HG03039 (cell line): ENCODE measurements at regions not wholly inside any gene's neighbourhood (a gene's known extent, or its start where the extent isn't known, plus 50 kb on each side); places are given as distances from the start of the nearest gene placed in this dataset.

Experiments
- ATAC-seq: cut with Tn5 transposase; IDR thresholded peaks from one replicate; pipeline ENCODE4 v1.9.1; 2021; ENCODE audit warnings: mild to moderate bottlenecking, moderate library complexity; ENCODE audit not compliant: unreplicated experiment

GRCh38 chr5:133882389-133882695 lies 86.1 kb downstream of the C5orf15 start:
- ATAC-seq = no peak

DNA sequence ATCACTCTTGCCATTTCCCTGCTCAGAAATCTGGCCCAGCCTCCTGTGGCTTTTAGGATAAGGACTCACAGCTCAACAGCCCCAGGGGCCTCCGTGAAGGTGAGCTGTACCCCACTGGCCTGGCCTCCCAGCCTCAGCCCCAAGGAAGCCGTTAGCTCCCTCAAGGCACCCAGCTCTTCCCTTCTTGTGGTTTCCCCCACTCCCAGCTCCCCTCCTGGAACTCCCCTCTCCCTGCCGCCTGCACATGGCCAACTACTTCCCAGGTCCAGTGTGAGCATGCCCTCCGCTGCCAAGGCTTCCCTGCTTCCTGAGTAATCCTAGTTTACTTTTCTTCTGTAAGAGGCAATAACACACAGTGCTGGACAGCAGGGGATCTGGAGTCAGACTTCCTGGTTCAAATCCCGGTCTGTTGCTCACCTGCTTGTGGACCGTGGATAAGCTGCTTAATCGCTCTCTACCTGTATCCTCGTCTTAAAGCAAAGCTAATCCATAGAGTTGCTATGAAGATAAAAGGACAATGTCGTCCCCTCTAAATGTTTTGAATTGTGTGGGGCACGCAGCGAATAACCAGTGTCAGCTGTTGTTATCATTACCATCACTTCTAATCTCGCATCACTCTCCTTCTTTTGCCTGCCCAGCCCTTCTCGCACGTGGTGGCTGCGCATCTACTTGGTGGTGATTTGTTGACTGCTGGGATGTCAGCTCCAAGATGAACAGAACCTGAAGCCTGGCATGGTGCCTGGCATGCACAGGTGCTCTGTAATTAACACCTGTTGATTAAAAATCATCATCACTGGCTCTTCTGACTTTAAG lies 86.6 kb downstream of the C5orf15 start:
- no peak for ATAC-seq

GRCh38 chr5:133878236-133878555 lies 90.2 kb downstream of the C5orf15 start:
- no peak for ATAC-seq

DNA sequence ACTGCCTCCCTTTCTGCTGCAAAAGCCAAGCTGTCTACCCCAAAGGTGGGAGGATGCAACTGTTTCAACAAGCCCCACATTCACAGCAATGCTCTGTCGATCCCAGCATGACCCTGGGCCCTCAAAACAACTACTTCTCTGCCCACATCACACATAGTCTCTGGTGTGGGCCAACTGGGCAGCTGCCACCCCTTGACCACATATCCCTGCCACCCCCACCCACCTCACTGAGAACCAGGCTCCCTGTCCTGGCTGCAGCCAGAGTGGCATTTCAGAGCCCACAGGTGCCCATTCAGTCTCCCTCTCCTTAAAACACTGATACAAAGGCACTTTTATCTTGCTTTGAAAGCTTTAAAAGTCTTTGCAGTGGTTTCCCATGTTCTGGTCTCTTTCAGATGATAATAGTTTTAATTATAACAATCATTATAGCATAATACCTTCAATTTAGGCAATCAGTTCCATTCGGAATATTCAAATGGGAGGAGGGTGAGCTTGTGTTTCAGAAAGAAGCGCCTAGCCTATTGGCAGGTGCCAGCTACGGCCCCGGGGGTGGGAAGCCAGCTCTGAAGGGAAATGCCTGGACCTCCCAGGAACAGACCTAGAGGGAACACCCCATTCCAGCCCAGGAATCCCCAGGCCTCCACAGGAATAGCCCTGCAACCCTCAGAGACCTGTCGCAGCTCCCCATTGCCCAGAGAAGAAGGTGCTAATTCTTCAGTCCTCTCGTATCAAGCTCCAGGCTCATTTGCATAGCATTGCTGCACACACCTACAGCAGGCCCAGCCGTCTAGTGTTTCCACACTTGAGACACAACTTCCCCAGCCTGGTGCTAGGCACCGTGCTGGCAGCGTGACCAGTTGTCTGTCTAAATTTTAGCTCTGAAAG lies 90.8 kb downstream of the C5orf15 start:
- no peak for ATAC-seq

- no peak for ATAC-seq
These were observed 92.2 kb downstream of the C5orf15 start for GRCh38 chr5:133876266-133876665.

DNA sequence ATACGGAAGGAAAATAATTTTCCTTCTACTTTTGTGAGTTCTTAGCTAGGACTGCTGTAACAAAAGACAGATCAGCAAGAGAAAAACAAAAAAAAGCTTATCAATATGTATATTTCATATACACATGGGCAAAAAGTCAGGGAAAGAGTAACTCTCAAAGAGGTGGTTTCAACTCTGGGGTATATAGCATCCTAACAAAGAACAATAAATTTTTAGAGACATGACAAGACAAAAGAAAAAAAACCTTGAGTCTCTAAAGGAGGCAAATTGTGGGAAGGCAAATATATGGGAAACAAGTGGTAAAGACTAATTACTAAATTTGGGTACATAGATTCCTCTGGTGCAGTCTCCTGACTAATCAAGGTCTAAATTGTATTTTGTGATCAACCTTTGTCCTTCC lies 93.2 kb downstream of the C5orf15 start:
- ATAC-seq = no peak

DNA sequence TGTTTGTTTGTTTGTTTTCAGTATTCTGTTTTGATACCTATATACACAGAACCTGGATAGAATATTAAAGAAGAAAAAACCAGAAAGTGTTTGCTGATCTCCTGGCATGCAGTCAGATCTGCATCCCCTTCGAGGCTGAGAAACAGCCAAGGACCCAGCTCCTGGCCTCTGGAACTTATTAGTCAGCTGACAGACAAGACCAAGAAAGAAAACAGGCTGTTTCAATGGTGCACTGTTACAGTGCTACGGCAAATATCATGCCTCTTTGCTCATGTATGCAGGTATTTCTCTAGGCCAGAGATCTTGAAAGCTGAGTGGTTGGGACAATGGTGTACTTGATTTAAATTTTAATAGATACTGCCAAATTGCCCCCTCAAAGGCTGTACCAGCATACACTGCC lies 95.0 kb downstream of the C5orf15 start:
- ATAC-seq = no peak

DNA sequence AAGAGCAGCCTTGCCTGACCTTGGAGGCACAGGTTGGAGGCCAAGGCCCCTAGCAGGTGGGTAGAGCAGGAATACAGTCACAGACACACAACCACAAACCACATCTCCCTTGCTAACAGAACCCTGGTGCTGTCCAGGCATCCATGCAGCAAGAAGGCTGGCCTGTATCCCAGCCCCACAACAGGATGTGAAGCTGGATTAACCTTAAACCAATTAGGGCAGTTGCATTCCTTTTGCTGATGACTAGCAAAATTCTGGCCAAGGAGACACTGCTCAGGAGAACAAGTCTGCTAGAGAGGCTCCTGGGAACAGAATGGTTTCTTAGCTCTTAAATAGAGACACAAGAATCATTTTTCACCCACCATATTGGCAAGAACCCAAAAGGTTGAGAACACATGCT lies 97.8 kb downstream of the C5orf15 start:
- ATAC-seq = no peak

DNA sequence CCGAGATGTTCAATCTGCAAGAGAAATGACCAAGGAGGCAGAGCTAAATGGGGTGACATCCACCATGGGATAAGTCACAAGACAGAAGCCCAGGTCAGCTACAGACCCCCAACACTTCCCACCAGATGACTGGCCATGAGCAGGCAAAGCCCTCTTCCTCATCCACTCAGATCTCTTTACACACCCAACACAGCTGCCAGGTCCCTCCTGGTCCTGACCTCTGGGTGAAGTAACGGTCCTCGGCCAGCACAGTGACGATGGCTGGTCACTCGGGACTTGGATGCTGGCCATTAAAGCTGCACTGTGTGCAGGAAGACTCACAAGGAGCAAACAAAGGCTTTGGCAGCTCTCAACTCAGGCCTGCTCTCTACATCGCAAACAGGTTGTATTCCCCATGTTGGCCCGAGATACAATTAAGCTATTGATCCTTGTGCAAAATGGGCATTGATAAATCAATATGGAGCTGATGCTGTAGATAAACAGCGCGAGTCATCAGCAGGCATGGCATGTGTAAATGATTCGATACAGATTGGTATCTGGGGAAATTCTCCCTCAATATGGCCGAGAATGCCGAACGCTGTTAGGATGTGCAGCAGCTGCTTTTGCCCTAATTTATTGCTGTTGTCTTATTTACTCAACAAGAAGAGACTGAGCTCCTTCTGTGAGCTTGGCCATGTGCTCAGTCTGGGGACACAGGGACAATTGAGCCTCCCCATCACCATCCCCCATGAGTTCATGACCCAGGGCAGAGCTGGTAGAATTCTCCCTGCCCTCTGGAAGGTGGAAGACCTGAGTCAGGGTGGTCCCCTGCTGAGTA lies 98.7 kb downstream of the C5orf15 start:
- ATAC-seq = no peak

- no peak for ATAC-seq
These were observed 99.4 kb downstream of the C5orf15 start for GRCh38 chr5:133868946-133869518.

DNA sequence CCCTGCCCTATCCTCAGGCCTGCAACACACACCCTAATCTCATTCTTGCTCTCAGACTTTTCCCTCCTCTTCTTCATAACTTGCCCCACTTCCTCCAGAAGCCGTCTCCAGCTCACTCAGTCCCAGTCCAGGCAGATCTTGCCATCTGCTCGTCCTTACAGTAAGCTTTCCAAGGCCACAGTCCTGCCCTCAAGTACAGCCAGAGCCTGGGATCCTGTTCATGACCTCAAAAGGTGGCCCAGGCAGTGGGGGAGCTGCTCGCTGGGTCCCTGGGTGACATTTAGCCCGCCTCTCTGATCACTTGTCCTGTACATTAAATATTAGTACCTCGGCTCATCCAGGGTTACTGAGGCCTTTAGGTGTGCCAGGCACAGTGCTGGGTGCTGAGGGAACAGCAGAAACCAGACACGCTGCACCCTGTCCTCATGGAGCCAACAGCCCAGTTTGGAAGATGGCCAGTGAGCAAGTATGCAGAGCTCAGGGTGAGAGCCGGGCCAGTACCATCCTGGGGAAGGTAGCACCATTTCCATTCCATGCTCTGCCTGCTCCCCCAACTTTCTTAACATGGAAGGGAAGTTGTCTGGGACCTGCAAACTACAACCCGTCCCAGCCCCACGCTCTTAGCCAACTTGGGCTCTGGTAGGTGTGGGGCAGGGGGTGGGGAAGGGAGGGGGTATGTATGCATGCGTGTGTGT lies 100.4 kb downstream of the C5orf15 start:
- no peak for ATAC-seq

GRCh38 chr5:133867341-133867740 lies 101.1 kb downstream of the C5orf15 start:
- no peak for ATAC-seq

GRCh38 chr5:133866903-133867245 lies 101.6 kb downstream of the C5orf15 start:
- ATAC-seq = no peak

GRCh38 chr5:133866160-133866902 lies 102.1 kb downstream of the C5orf15 start:
- ATAC-seq = no peak

GRCh38 chr5:133865113-133865512 lies 103.3 kb downstream of the C5orf15 start:
- ATAC-seq = no peak

DNA sequence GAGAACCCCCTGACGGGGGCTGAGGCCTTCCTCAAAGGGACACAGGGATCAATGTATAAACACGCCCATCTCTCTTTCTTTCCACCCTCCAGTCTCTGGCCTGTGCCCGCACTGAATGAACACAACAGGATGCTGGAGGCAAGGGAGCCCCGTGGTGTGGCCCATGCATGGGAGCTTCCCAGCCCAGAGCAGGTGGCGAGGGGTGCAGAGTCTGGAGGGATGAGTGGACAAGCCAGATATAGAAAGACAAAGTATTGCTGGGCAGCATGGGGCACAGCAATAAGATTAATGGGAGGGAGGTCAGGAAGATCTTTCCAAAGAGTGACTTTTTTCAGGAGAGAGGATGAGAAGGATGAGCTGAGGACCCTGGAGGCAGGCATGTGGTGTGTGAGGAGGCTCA lies 103.7 kb downstream of the C5orf15 start:
- no peak for ATAC-seq

DNA sequence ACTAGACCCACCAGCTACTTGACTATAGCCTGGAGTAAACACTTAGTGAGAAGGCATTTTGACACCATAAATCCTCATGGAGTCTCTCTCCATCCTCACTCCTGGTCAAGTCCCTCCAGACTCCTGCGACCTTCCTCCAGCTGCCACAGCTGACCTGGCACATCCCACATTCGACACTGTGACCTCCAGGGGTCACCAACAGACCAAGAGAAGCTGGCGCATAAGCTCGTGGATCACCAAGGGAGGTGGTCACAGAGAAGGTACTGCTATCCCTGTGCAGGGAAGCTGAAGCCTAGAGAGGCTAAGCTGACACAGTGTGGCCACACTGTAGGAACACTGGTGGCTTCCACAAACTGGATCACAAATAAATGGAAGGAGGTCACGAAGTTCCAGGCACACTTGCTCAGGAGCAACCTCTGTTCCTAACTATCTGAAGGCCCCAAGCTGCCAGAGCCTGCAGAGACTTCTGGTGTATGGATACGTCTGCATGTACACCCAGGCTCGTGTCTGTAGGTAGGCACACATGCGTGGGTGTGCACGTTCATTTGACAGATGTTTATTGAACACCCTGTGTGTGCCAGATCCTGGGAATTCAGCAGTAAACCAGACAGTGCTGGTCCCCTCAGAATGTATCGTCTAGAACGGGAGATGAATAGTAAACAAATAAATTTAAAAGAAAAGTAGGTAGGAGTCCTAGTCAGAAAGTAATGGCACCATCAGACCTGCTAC lies 104.4 kb downstream of the C5orf15 start:
- ATAC-seq = no peak

DNA sequence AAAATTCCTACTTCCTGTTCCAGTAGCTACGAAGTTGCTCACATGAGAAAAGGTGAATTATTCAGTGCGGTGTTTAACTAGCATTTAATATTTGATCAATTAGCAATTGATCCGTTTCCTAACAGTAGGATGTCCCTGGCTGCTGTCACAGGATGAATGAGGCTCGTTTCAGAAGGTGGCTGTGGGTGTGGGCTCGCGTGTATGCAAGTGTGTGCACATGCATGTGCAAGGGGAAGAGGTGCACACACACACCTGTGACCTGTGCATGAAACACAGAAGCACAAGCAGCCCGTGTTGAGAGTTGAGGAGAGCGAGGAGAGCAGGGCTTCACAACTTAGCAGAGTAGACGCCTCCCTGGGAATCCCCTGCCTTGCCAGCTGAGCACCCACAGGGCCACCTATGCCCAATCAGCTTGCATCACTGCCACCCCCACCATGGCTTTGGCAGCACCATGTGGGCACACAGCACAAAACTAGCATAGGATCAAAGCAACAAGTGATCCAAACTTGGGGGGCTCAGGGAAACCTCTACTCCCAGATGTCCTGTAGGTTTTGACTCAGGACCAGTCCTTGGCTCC lies 107.2 kb downstream of the C5orf15 start:
- no peak for ATAC-seq

GRCh38 chr5:133859073-133859472 lies 109.4 kb downstream of the C5orf15 start:
- ATAC-seq = no peak
